Urothelium cell line (cell line): ENCODE measurements at regions not wholly inside any gene's neighbourhood (a gene's known extent, or its start where the extent isn't known, plus 50 kb on each side); places are given as distances from the start of the nearest gene placed in this dataset.
A peak's percentile ranks its signal among the peaks of the same experiment; 100 is the strongest.

Experiments
- DNase-seq: peaks from one replicate; pipeline ENCODE4 v3.0.0; 2011; ENCODE audit warnings: low spot score, mixed read lengths
- FAIRE-seq: peaks from 2 replicates; lab custom pipeline; 2011; peaks lifted over from hg19 to GRCh38; lab: Jason Lieb, UNC

DNA sequence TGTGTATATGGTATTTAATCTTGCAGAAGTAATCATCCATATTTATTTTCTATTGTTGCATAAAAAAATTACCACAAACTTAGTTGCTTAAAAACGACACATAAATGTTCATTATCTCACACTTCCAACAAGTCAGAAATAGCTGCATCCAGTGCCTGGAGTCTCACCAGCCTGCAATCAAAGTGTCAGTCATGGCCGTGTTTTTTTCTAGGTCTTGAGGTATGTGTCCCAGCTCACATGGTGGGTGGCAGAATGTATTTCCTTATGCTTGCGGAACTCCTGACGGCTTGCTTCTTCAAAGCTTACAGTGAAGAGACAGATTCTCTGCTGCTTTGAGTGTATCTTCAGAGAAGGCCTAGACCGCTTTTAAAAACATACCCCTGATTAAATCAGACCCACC lies 670.2 kb upstream of the LMO3 start:
- no peak for FAIRE-seq

DNA sequence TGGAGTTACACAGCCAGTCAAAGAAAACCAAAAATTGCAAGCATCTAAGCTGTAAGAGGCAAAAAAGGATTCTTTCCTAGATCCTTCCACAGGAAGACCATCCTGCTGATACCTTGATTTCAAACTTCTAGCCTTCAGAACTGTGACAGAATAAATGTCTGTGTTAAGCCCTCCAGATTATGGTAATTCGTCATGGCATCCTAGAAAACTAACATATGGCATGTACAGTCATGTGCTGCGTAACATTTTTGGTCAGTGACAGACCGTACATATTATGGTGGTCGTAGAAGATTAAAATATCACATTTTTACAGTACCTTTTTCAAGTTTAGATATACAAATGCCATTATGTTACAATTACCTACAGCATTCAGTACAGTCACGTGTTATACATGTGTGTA lies 660.9 kb upstream of the LMO3 start:
- no peak for FAIRE-seq
- DNase-seq: no peak

More for the DNA sequence above, 670.2 kb upstream of the LMO3 start:
- no peak for DNase-seq

DNA sequence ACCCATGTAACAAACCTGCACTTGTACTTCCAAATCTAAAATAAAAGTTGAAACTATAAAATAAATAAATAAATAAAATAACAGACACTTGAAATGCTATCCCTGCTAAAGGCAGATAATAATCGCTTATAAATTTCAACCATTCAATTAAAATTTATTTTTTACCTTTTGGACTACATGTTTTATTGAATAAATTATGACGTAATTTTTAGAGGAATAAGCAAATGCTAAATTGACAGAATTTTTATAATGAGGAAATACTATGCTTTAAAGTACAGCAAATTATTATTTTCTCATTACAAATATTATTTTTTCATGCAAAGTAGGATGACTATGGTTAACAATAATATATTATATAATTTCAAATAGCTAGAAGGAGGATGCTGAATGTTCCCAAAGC lies 658.6 kb upstream of the LMO3 start:
- FAIRE-seq: no peak
- DNase-seq: no peak

DNA sequence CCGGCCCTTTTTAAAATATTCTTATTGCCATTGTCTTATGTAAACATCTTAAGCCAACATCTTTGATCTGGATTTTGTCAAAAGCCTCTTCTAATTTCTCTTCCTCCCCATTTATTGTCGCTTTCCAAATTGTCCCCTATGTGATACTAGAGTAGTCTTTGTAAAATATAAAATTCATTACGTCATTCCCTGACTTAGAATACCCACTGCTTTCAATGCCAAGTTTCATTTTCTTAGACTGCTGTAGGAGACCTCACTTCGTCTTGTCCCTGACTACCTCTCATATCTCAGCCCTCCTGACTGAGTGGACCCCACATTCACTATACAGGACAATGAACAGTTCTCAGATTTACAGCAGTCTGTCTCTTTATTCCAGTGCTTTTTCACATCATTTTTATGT lies 633.9 kb upstream of the LMO3 start:
- no peak for DNase-seq
- no peak for FAIRE-seq

DNA sequence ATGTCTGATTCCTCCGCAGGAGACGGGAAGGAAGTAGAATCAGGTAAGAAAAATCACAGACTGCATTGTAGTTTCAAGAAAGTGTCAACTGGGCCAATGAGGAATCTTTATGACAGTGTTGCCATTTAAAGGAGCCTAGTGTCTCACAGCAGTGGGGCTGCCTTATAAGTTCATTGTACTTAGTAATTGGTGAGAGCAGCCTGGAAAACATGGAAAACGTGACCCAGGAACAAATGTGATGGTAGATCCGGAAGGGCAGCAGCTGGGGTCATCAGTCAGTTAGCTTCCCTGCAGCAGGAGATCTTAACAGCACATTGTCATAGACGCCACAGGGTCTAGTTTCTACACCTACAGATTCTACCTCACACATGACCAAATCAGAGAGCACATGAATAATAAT lies 630.0 kb upstream of the LMO3 start:
- FAIRE-seq (no peak), DNase-seq (no peak)

DNA sequence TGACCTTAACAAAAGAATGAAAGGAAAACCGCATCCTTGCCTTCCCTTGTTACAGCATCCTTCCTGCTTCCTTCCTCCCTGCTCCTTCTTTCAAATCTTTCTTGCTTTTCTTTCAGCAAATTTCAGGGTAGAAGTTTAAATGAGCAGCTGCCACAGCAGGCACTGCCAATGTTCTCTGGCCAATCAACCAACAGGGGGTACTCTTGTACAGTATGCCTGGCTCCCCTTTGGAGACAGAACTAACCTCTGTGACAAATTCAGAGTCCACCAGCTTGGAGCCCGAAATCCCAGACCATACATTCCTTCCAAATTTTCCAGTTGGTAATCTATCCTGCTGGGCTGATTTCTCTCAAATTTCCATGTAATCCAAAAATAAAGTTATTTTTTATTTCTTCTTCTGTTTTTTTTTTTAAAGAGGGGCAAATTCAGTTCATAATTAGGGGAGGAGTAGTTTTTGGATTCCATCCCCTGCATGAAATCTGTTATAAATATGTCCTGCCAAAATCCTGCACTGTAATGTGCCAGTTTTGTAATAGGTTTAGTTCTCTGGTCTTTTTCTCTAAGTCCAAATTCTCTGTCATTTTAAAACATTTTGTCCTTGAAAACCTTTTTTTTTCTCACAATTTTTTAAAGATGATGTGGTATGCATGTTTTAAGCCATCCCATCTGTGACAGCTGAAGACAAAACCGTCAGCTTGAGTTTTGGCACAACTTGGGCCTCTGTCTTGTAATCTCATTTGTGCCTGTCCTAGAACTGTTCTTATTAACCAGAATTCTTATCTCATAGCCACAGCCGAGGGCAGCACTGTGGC lies 610.0 kb upstream of the LMO3 start:
- DNase-seq (peak; percentile 4), FAIRE-seq (no peak)

DNA sequence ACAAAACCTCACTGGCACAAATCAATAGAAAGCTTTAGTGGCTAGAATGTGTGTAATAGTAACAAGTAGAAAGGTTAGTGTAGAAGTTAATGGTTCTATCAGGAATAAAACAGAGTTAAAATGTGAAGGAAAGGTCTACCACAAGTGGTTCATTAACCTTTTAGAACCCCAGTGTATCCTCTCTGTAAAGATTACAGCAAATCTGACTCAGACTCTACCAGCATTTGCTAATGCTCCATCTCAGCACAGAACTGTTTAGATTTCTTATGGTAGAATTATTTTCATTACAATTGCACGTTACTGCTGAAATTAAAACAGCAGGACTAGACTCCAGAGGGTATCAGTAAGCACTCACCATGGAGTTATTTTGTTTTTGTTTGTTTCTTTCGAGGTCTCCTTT lies 609.0 kb upstream of the LMO3 start:
- no peak for FAIRE-seq
- DNase-seq: no peak

DNA sequence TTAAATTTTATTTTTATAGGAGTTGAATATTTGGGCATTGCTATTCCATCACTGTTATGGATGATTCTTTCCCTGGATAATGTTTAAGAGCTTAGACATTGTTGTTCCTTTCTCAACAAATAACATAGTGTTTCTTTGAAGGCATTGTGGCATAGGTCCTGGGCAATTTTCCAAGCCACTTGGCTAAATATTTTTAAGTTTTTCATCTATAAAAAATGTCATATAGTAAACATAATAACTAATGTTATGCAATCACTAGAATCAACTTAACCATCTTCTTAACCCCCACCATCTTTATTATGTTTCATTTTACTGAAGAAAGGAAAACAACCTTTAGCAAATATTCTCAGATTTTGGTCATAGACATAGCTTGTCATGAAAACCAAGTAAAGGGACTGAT lies 600.6 kb upstream of the LMO3 start:
- no peak for DNase-seq
- FAIRE-seq: no peak

DNA sequence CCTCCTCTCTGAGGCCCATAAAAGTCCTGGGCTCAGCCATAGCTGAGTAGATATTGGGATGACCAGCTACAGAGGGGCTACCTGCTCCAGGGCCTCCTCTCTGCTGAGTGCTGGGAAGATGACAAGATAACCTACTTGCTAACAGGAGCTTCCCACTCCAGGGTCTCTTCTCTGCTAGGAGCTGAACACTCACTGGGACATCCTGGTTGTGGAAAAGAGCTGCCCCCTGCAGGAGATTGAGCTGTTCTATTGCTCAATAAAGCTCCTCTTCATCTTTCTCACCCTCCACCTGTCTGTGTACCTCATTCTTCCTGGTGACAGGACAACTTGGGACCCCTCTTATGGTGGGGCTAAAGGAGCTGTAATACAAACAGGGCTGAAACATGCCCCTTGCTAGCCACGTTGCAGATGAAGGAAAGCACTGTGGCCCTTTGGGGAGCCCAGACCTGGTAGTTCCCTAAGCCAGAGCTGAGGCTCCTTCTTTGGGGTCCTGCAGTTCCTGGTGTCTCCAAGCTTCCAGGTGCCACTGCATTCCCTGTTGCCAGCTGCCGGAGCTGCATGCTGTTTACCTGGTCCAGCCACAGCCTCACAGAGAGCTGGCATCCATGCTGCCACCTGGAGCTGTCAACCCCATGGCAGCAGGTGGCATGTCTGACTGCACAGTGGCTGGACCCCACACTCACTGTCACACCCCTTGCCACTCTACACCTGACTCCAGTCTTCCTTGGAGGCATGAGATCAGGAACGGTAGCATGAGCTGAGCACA lies 598.5 kb upstream of the LMO3 start:
- DNase-seq (no peak), FAIRE-seq (no peak)

DNA sequence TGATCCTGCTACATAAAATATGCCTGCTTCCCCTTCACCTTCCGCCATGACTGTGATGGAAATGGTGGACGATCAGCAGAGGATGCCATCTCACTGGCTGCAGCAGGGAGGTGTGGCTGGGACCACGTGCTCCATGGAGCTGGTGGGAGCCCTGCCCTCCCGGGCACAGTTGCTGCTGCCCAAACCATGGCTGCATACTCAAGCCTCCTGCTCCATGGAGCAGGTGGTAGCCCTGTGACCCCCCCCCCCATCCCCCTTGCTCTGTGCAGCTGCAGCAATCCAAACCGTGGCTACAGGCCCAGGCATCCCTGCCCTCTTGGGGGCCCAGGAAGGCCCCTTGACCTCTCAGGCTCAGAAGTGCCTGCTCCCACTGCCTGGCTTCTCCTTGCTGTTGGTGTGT lies 597.5 kb upstream of the LMO3 start:
- FAIRE-seq (no peak), DNase-seq (no peak)

DNA sequence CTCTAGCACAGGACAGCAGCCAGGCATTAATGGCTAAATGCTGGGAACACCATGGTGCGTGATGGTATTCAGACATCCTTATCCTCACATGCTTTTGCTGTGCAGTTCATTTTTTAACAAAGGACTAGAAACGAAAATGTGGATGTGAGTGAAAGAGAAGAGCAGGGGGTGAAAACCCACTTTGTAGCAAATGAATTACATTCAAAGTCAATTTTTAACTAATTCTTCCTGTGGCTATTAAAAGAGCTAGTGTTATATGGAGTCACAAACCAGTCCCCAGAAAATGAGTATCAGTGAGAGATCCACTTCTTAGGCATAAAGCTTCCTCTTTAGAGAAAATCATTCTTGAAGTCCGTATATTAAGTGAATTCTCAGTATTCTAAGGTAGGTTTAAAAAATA lies 592.0 kb upstream of the LMO3 start:
- FAIRE-seq (no peak), DNase-seq (no peak)

DNA sequence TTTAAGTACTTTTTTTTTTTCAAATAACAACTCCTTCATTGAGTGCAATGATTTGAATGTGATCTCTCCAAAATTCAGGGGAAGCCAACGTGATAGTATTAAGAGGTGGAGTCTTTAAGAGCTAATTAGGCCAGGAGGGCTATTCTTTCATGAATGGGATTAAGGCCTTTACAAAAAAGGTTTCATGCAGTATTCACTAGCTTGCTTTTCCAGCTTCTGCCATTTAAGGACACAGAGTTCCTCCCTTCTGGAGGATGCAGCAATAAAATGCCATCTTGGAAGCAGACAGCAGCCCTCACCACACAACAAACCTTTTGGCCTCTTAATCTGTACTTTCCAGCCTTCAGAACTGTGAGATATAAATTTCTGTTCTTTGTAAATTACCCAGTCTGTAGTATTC lies 586.8 kb upstream of the LMO3 start:
- no peak for DNase-seq
- FAIRE-seq: no peak

DNA sequence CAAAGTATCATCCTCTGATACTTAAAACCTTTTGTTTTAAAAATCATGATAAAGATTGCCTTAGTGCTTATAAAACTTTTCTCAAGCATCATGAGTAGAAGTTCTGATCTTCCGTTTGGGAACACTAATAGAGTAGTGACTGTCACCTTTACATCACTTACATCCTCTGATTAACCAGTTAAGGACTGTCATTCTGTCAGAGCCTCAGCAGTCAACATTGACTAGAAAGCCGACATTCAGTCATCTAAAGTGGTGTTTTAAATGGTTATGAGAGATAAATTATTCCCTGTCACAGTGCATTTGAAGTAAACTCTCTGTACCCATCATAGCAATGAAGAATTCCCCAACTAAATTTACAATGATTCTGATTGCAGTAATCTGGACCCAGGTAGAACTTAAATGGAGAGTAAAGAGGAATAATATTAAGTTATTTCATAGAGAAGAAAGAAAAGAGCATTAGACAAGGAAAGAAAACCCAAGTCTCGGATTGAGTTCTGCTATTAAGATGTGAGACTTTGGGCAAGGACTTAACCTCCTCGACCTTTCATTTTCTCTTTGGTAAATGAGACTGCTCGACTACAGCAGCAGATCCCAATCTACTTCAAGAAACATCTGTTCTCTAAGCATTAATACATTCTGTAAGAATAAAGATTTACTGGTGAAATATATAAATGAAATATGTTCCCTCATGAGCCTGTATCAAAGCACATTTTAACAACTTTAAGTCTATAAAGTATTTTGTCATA lies 563.9 kb upstream of the LMO3 start:
- FAIRE-seq: no peak
- no peak for DNase-seq

DNA sequence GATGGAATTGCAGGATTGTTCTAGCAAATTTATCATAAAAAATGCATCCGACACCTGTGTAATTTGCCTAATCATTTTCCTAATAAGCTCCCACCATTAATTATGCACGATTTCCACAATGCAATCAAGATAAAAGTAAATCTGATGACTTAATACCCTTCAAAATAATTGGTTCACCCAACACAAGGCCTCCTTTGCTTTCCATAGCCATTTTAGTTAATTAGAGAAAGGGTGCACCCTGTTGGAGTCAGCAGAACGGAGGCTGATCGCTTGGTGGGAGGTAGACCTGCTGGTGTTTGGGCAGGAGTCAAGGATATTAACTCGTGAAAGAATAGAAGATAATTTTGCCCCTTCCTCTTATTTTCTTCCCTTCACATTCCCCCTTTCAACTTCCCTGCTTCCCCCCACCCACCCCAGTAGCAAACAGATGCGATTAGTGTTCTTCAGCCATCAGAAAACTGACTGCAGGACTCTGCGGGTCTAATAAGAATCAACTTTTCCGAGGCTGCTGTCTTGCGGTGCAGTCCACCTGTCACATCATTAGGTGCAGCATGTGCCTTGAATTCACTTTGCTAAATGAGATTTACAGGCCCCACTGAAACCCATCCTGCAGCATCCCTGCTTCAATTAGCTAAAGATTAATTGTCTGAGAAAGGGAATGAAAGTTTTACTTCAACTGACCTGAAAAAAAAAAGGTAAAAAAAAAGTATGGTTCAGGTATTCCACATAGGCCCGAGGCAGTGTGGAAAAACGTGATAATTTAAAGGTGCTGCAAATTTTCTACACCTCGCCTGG lies 553.7 kb upstream of the LMO3 start:
- DNase-seq (no peak), FAIRE-seq (no peak)

DNA sequence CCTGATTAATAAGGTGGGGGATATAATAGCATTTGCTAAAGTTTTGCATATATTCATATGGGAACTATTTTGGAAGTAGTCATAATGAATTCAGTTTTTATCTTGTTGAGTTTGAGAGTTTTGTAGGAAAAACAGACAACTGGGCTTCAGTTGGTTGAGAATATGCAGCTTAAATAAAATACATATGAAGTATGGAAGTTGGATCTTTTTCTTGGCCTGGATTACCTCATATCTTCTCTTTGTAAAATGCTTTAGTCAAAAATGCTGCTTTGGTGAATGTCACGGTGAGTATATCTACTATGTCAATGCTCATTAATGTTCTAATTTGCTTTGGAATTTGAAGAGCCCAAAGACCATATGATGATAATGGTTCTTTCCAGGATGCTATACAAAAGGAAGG lies 552.2 kb upstream of the LMO3 start:
- DNase-seq (no peak), FAIRE-seq (no peak)

DNA sequence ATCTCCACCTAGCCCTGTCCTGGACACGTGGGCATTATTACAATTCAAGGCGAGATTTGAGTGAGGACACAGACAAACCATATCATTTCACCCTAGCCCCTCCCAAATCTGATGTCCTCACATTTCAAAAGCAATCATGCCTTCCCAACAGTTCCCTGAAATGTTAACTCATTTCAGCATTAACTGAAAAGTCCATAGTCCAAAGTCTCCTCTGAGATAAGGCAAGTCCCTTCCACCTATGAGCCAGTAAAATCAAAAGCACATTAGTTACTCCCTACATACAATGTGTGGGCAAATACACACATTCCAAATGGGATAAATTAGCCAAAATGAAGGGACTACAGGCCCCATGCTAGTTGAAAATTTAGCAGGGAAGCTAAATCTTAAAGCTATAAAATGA lies 546.0 kb upstream of the LMO3 start:
- FAIRE-seq (no peak), DNase-seq (no peak)

DNA sequence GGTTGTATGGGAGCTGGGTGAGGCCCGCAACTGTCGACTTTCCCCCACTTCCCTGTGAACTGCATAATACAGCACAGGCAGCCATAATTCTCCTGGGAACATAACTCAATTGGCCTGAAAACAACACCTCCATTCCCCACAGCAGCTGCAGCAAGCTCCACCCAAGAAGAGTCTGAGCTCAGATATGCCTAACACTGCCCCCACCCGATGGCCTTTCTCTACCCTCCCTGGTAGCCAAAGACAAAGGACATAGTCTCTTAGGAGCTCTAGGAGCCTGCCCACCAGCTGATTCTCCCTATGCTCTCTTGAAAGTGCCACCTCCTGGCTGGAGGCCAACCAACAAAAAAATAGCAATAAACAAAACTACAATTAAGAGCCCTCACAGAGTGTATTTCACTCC lies 542.7 kb upstream of the LMO3 start:
- FAIRE-seq (no peak), DNase-seq (no peak)

DNA sequence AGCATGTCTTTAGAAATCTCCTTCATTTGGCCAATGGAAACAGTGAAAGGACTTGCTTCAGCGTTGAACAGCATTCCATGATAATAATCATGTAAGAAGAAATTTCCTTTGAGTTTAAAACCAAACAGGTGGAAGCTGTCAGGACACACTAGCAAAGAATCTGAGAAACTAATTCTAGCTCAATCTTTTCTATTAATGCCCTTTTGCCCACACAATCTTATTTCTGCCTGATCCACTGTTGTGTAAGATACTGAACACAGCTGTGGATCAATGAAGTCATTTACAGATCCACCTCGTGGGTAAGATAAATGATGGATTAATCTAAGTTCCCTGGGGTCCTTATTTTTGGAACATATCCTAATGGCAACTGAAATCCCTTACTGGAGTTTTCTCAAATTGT lies 536.9 kb upstream of the LMO3 start:
- FAIRE-seq (no peak), DNase-seq (no peak)

DNA sequence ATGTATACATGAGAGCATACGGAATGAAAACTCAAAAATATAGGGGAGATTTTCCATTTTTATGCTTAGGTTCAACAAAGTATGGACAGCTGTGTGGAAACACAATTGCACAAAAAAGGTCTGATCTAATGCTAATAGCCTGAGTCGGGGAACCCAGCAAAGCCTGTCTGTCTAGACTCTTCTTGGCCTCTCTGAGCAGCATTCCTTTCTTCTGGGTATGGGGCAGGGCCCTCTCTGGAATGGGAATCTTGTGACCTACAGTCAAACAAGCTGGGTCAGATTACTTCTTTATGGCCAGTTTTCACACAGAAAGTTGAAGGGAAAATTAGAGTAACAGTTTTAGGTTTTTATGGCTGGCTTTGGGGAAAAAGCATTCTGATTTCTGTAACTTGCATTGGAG lies 534.0 kb upstream of the LMO3 start:
- DNase-seq (no peak), FAIRE-seq (no peak)

DNA sequence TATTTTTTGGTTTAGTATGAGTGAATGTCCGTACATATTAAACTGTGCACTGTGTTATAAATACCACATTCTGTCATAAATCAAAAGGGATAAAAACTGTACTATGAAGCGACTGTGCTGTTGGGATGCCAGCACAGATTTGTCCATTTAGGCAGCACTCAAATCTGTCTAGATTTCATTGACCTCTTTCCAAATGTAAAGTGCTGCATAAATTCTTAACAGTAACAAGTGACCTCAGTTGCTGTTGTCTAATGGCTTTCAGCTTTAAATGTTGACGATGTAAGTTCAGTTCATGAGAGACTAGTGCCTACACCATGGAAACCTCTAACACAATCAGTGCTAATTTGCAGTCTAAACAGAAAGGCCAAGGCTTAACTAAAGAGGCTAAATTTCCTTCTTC lies 531.4 kb upstream of the LMO3 start:
- FAIRE-seq: no peak
- no peak for DNase-seq

DNA sequence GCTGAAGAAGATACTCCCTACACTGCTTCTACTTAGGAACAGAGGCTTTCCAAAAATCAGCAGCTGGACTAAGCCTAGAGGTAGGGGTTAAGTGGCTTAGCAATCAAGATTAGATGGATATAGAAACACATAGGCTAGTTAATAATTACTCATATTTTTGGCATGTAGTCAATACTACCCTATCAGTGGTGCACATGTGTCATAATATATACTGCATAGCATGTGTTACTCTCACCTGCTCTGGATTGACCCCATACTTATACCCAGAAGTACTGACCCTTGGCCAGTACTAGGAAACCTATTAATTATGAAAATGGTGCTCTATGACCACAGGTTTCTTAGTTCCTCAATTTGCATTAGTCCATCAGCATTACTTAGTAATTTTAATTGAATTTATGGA lies 528.4 kb upstream of the LMO3 start:
- DNase-seq (no peak), FAIRE-seq (no peak)
